Jurkat, Clone E6-1 (cell line): ENCODE measurements at regions not wholly inside any gene's neighbourhood (a gene's known extent, or its start where the extent isn't known, plus 50 kb on each side); places are given as distances from the start of the nearest gene placed in this dataset.
"Not testable (repeated sequence)": the region's sequence is repeated elsewhere in the genome, so short reads cannot be mapped to it uniquely, and the experiment has no call there.

Experiments used
- DNase-seq: peaks from one replicate; pipeline ENCODE4 v3.0.0-alpha.2; 2011; ENCODE audit warnings: low read depth, low spot score
- H3K4me3 ChIP-seq: 2 replicates; pipeline ENCODE4 v1.5.1; 2011; ENCODE audit warnings: mild to moderate bottlenecking, low read length, control low read depth, moderate library complexity

- not testable (repeated sequence) for DNase-seq, H3K4me3 ChIP-seq
These were observed 4157.8 kb upstream of the TPTE start for GRCh38 chr21:6363591-6363990.

- not testable (repeated sequence) for DNase-seq
- H3K4me3 ChIP-seq = peak overlapping the region; percentile 47
These were observed 4152.6 kb upstream of the TPTE start for GRCh38 chr21:6368824-6369223.

GRCh38 chr21:6373253-6373652, 4148.1 kb upstream of the TPTE start:
- not testable (repeated sequence) for DNase-seq
- peak overlapping the region; percentile 19 for H3K4me3 ChIP-seq

- DNase-seq, H3K4me3 ChIP-seq: not testable (repeated sequence)
These were observed 4147.2 kb upstream of the TPTE start for GRCh38 chr21:6374232-6374631.

GRCh38 chr21:6374926-6375325, 4146.5 kb upstream of the TPTE start:
- not testable (repeated sequence) for DNase-seq, H3K4me3 ChIP-seq

GRCh38 chr21:6375776-6376175, 4145.6 kb upstream of the TPTE start:
- not testable (repeated sequence) for DNase-seq, H3K4me3 ChIP-seq

GRCh38 chr21:6376321-6377070, 4144.9 kb upstream of the TPTE start:
- not testable (repeated sequence) for H3K4me3 ChIP-seq, DNase-seq
